CD1c-positive myeloid dendritic cell (primary cell): ENCODE measurements at regions not wholly inside any gene's neighbourhood (a gene's known extent, or its start where the extent isn't known, plus 50 kb on each side); places are given as distances from the start of the nearest gene placed in this dataset.

ENCODE experiments used
- DNase-seq: peaks from one replicate; pipeline ENCODE4 v3.0.0-alpha.2; 2016; ENCODE audit errors: extremely low spot score

DNA sequence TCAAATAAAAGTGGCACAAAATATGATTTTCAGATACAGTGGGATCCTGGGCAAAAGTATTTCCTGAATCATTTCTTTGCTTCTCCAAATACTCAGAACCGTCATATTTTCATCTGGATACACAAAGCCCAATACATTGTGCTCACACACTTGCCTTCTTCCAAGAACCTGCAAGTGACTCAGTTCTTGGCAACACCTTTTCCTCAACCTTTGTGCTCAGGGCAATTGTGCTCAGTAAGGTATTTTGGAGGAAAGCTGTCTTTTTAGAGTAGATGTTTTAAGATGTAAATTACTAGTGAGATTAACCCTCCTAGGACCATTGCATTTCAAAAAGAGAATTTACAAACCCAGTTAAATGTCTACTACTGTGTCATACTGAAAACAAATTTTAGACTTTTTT lies 233.5 kb downstream of the EFNB2 start:
- DNase-seq: no peak

DNA sequence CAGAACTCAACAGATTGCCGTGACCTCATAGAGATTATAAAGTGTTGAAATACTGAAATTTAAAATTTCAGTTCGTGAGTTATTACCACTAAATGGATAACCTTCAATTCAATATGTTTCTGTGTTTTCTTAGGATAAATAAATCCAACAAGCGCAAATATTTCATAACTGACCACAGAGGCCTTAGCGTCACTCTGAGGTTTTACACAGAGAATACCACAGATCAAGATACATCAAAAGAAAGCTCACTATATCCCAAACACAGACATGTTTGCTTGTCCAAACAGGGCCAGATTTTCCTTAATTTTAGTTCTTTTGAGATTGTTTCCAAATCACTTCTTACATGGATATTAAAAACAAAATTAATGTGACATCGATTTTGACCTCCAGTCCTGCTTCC lies 235.8 kb downstream of the EFNB2 start:
- no peak for DNase-seq

DNA sequence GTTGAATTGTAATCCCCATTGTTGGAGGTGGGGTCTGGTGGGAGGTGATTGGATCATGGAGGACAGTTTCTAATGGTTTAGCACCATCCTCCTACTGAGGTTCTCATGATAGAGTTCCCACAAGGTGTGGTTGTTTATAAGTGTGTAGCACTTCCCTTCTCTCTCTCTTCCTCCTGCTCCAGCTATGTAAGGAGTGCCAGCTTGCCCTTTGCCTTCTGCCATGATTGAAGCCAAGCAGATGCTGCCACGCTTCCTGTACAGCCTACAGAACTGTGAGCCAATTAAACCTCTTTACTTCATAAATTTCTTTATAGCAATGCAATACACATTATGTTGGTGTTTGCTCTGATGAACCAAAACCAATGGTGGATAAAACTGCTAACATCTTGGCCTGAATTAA lies 238.2 kb downstream of the EFNB2 start:
- DNase-seq: no peak

DNA sequence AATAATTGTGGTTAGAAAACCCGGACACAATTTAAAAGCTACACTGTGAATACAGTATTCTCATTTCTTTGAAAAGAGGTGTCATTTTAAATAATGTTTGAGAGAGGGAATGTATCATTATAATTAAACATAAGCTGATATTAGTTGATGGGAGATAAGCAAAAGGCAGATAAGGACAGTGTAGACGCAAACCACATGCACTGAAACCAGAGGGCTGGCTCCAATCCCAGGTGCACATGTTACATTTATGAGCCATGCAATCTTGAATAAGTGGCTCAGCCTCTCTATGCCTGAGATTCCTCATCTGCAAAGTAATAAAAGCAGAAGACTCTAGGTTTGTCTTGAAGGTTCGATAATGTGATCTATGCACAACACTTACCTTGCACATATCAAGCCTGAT lies 238.7 kb downstream of the EFNB2 start:
- DNase-seq: no peak

DNA sequence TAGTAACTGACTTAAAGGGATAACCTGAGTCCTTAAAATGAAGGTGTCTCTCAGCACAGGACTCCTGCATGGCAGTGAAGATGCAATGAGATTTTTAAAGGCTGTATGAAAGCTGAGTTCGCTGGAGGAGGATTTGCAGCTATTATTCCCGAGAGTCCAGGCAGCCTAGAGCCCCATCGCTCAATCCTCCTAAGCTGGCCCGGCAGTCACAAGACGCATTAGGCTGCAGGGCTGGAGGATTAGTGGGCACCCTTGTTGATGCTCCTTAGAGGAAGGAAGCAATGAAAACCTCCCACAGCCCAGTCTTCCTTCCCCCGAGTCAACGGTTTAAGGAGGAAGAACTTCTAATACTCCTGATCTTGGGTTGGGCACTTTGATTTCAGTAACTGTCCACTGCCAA lies 239.5 kb downstream of the EFNB2 start:
- no peak for DNase-seq

DNA sequence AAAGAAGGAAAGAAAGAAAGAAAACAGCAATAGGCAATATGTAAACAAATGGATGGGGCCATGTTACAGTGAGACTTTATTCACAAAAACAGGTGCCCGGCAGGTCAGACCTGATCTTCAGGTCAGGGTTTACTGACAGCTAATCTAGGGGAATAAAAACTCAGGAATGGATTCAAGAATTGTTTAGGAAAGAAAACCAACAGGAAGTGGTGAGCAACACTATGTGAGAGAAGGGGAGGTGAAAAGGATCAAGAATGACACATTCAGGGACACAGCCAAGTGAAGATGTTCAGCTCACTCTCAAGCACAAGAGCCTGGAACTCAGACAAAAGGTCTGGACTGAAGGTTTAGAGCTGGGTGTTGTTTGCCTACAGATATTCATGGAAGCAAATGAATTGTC lies 244.5 kb downstream of the EFNB2 start:
- no peak for DNase-seq

DNA sequence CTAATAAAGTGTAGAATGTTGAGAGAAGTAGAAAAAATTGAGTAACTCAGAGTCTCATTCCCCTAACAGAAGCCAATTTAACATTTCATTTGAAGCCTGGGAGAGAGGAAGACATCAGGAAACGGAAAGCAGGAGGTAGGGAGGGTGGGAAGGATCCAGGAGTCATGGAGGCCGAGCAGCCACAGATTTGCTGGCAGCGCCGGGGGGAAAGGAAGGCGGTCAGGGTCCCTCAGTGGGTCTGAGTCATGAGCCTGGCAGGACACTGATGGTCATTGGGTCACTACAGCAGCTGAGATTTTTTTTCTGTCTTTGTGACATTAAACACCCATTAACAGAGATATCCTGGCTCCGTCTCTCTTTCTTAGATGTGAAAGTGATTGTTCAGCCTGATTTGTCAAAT lies 248.1 kb downstream of the EFNB2 start:
- no peak for DNase-seq

DNA sequence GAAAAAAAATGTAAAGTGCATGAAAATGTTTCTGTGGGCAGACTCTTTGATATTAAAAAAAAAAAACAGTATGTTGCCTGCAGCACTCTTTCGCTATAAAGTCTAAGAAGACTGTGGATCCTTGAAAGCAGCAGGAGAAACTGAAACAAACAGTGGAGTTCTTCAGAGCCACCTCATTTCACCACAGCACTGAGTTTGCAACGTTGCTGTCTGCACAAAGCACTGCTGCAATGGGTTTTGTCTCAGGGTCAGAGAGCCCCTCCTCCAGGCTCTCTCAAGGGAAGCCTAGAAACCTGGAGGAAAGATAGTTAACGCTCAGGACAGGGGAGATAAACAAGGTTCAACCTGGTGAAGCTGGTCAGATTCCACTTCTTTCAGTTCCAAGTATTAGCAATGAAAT lies 248.7 kb downstream of the EFNB2 start:
- DNase-seq: no peak

DNA sequence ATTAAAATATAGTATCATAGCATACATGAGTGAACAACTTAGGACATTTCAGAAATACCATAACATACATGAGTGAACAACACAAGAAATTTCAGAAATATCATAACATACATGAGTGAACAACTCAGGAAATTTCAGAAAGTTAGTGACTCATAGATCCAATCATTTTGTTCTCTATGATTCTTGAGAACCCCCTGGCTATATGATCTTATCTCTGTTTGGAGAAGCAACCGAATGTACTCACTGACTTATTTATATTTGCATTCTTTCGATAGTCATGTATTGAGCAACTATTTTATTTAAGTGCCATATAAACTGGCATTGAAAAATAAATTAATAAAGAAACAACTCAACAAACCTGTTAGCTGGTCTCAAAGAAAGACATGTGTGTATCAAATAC lies 251.1 kb downstream of the EFNB2 start:
- DNase-seq: no peak

DNA sequence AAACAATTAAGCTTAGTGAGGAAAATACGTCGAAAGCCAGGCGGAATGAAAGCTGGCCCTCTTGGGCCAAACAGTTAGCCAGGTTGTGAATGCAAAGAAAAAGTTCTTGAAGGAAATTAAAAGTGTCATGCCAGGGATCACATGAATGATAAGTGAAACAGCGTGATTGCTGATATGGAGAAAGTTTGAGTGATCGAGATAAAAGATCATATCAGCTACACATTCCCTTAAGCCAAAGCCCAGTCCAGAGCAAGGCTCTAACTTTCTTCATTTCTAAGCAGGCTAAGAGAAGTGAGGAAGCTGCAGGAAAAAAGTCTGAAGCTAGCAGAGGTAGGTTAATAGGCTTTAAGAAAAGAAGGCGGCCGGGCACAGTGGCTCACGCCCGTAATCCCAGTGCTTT lies 254.0 kb downstream of the EFNB2 start:
- DNase-seq: no peak

DNA sequence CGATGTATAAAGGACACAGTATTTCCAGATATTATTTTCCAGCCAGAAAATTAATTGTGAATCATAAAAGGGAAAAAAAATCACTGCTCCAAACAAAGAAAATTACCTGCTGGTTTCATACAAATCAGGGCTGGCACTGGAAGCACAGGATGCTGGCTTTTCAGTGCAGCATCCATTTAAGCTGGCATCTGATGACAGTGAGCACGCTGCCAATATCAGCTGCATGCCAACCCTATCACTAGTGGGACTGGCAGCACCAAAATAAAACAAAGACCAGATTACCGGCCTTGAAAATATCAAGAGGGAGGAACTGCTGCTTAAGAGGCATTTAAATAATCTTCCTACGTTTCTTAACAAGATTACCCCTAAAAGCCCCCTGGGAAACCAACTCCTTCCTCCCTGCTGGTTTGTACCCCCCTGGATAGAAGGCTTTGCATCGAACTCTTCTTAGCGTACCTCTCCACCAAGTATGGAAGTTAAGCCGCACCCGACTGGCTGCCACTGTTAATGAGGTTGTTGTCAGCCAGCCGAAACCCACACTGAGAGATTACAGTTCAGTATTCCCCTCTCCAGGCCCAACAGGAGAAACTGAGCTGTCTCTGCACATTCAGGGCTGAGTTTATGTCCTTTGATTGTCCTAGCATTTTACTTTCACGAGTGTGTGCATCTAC lies 257.8 kb downstream of the EFNB2 start:
- no peak for DNase-seq

DNA sequence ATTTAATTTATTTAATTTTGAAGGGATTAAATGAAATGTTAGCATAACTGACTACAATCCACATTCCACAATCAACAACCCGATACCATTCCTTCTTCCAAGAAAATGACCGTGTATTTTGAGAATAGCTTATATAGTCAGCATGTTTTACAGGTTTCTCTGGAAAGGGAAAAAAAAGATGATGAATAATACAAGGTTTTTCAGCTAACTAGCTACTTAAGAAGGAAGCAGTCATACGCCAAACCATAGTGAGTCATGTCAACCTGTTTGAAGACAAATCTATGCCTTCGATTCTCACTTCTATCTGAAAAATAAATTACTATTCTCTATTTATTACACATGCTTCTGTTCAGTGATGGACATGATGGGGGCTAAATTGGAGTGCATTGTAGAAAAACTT lies 258.6 kb downstream of the EFNB2 start:
- DNase-seq: no peak

DNA sequence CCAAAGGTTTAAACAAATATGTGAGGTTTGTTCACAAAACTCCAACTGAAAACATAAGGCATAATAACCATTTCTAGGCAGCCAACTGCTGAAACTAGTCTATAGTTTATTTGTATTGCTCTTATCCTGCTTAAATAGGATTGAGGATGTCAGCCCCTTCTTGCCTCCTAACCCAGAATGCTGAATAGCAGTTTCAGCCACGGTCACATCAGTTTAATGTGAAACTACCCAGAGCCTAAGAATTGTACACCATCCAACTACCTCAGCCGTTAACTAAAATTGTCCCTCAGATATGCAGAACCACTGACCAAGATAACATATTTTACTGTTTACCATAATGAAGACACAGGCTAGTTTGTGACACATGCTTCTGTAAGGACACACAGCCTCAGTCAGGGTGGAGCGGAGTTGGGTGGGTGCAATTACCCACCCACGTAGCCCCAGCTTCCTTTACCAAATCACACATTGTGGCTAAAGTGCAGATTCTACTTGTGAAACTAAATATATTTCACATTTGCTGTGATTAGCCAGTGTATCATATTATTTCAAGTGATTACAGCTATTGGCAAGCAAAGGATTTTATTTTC lies 259.9 kb downstream of the EFNB2 start:
- DNase-seq: no peak

DNA sequence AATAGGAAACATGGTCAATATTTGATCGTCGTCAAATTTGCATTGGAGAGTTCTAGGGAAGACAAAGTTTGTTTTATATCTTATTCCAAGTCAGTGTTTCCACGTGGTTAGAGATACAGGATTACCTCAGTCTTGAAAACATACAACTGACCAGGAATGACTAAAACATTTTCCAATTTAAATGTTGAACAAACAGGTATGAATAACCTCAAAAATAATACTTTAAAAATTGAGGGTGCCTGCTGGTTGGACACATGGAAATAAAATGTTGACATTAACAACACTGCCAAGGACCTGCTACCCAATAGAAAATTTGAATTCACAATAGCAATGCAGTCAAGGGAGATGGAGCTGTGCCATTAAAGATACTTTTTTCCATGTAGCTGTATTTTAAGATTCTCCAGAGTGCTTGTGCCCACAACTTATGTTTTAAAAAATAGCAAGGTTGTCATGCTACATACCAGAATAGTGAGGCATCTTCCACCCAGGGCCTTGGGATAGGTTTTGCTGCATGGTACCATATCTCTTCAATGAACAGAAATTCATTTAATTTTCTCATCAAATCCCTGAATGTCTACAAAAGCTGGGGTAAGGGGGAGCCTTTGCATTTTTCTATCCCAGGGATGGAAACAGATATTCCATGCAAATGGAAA lies 260.8 kb downstream of the EFNB2 start:
- DNase-seq: no peak

DNA sequence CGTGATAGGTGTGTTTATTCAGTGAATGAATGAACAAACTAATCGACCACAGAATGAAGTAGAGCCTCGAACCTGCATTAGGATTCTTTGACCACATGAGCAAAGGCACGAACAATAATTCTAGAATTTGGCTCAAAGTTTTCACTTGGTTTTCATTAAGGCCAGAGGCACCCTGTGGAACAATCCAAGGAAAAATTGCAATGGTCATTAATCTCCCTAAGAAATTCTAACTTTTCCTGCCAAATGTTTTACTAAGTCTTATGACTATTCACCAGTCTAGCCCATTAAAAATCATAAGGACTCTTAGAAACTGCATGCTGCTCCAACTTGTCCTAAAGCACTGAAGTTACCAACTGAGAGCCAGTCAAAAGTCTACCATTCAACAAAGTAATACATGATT lies 271.7 kb downstream of the EFNB2 start:
- DNase-seq: no peak

DNA sequence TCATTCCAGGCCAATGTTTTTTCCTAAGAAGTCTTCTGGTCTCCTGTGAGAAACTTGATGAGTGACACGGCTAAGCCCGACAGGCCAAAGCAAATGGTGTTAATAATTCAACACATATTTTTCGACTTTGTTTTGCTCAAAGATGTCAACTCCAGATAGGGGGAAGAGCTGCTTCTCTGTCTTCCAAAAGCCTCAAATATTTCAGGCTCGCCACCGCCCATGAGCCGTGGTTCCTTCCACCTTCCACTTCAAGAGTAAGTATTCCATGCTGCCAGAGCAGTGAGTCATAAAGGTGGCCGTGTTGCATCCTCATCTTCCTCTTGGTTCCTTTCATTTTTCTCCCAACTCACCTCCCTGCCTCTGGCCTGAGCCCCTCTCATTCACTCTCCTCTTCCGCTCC lies 272.6 kb downstream of the EFNB2 start:
- DNase-seq: no peak

DNA sequence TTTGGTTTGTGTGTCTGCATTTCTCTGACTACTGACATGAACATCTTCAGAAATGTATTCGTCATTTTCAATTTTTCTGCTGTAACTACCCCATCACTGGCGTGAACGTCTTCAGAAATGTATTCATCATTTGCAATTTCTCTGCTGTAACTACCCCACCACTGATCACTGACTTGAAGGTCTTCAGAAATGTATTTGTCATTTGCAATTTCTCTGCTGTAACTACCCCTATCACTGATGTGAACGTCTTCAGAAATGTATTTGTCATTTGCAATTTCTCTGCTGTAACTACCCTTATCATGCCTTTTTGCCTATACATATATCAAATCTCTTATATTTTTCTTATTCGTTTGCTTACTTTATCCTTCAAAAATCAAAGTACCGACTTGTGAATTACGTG lies 274.0 kb downstream of the EFNB2 start:
- DNase-seq: no peak

DNA sequence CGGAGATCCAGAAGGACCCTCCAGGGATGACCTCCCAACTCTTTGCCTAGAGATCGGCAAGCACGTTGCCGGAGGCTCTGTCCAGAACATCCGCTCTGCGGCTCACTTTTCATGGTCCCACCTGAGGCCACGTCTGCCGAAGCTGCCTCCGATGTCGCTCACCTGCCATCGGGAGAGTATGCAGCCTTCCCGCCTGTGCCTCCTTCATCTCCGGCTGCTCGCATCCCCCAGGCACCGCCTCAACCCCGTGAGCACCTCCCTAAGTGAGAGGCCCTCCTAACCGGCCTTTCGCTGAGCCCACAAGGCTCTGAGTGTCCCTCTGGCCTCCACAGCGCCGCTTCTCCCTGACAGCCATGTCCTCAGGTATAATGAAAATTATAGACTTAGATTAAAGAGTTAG lies 275.1 kb downstream of the EFNB2 start:
- DNase-seq: no peak

DNA sequence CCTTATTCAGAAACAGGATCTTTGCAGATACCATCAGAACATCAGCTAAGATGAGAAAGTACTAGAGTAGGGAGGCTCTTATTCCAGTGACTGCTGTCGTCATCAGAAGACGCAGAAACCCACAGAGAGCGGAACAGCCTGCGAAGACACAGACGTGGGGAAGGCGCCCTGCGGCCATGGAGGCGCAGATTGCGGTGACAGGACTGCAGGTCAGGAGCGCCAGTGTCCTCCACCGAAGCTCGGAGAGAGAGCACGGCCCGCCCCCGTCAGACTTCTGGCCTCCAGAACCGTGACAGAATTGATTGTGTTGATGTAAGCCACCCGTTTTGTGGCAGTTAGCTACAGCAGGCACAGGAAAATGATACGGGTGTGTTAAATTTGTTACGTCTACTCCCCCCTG lies 275.5 kb downstream of the EFNB2 start:
- no peak for DNase-seq

DNA sequence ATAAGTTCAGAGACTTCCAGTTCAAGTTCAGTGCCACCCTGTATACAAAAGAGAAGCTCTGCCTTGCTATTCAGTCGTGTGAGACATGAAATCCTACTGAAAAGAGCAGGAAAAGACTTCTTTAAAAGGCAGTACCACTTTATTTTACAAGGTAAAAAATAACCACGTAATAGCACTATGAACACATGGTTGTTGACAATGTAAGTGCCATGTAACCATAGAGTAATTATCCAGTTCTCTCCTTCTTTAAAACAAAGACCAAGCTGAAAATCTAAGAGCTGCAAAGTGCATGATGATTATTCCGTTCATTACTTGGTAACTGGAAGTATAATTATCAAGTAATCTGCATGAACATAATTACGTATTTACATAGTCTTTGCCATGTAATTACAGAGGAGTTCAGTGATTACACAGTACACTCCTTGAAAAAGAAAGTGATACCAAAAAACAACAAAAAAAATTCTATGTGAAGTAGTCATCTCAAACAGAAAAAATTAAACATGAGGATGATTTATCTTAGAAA lies 288.7 kb downstream of the EFNB2 start:
- DNase-seq: no peak

DNA sequence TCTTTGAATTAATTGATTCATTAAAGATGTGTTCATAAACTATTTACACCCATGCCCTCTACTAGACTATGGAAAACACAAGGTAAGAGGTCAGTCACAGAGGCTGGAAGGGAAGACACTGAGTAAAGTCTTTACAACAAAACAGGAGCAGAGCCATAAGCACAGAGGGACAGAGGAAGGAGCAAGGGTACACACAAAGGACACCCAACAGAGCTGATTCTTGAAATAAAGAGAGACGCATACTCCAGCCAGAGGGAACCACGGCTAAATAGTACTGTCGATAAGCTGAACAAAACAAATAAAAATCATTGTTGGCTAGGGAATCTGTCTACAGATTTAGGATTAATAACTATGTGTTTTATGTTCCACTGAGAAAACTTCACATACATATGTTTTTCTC lies 289.2 kb downstream of the EFNB2 start:
- no peak for DNase-seq

DNA sequence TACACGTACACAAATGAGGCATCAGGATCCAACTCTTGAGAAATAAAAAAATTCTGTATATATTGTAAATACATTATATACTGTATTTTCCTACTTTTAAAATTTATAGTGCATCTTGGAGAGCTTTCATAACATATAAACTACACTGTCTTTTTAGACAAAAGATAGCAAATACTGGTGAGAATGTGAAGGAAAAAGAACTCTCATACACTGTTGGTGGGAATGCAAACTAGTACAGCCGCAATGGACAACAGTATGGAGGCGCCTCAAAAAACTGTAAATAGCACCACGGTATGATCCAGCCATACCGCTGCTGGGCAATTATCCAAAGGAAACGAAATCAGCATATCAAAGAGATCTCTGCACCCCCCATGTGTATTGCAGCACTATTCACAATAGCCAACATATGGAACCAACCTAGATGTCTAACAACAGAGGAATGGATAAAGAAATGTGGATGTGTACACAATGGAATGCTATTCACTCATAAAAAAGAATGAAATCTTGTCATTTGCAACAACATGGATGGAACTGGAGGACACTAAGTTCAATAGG lies 292.4 kb downstream of the EFNB2 start:
- DNase-seq: no peak
